Right atrium auricular region (tissue), 2 donors: ENCODE measurements at regions not wholly inside any gene's neighbourhood (a gene's known extent, or its start where the extent isn't known, plus 50 kb on each side); places are given as distances from the start of the nearest gene placed in this dataset.
"Not testable (repeated sequence)": the region's sequence is repeated elsewhere in the genome, so short reads cannot be mapped to it uniquely, and the experiment has no call there.

Experiments used
- DNase-seq: peaks from one replicate; pipeline ENCODE4 v3.0.0-alpha.2; 2019; ENCODE audit warnings: low spot score
- H3K27ac ChIP-seq, 2 donors: fragments of 200-600 bp; sonication (generic); 1 replicate in 1 of 2; 2 replicates in 1 of 2; pipeline ENCODE4 v1.5.1; 2016 to 2019
- H3K27me3 ChIP-seq, 2 donors: fragments of 200-600 bp; sonication (generic); one replicate each; pipeline versions ENCODE4 v1.5.1 to v1.6.0; 2017 to 2019
- H3K36me3 ChIP-seq: fragments of 200-600 bp; sonication (generic); one replicate; pipeline ENCODE4 v1.5.1; 2016
- H3K4me1 ChIP-seq, 2 donors: fragments of 200-600 bp; sonication (generic); one replicate each; pipeline versions ENCODE4 v1.5.1 to v1.6.0; 2017 to 2019
- H3K4me3 ChIP-seq, 2 donors: fragments of 200-600 bp; sonication (generic); 1 replicate in 1 of 2; 2 replicates in 1 of 2; pipeline ENCODE4 v1.5.1; 2017 to 2019; ENCODE audit warnings: mild to moderate bottlenecking in 1 of 2, moderate library complexity in 1 of 2
- H3K9me3 ChIP-seq, 2 donors: fragments of 200-600 bp; sonication (generic); one replicate each; pipeline ENCODE4 v1.5.1; 2019
- CTCF ChIP-seq, 2 donors: fragments of 200-600 bp; sonication (generic); IDR thresholded peaks; one replicate each; pipeline ENCODE4 v1.5.1; 2019; ENCODE audit warnings: antibody characterized with exemption in 2 of 2

- Histone ChIP-seq H3K36me3 (no peaks in the 10 kb centered on the region), H3K27ac (no peak overlapping the region), H3K27me3 (no peaks in the 10 kb centered on the region), H3K4me1 (no peaks in the 10 kb centered on the region), H3K4me3 (no peak overlapping the region), H3K9me3 (no peaks in the 10 kb centered on the region)
- DNase-seq, result no peak
- no peak for TF ChIP-seq CTCF (IDR thresholded peaks at IDR 0.05)
These were observed 111.9 kb downstream of the RAP2B start for GRCh38 chr3:153273767-153274435.

GRCh38 chr3:153274561-153274960 lies 112.5 kb downstream of the RAP2B start:
- no peak for TF ChIP-seq CTCF (IDR thresholded peaks at IDR 0.05)

GRCh38 chr3:153275514-153275913 lies 113.5 kb downstream of the RAP2B start:
- no peaks in the 10 kb centered on the region for H3K9me3 ChIP-seq
- H3K27me3 ChIP-seq, result no peaks in the 10 kb centered on the region
- TF ChIP-seq CTCF (IDR thresholded peaks at IDR 0.05), result no peak
- H3K4me3 ChIP-seq, result no peak overlapping the region
- no peaks in the 10 kb centered on the region for H3K36me3 ChIP-seq
- no peak for DNase-seq
- no peaks in the 10 kb centered on the region for H3K4me1 ChIP-seq
- H3K27ac ChIP-seq, result no peak overlapping the region

More at GRCh38 chr3:153274561-153274960, 112.5 kb downstream of the RAP2B start:
- H3K4me1 ChIP-seq, result no peaks in the 10 kb centered on the region
- H3K4me3 ChIP-seq, result no peak overlapping the region
- DNase-seq, result no peak
- H3K27ac ChIP-seq, result no peak overlapping the region
- H3K27me3 ChIP-seq, result no peaks in the 10 kb centered on the region
- H3K9me3 ChIP-seq, result no peaks in the 10 kb centered on the region
- no peaks in the 10 kb centered on the region for H3K36me3 ChIP-seq

- DNase-seq, result no peak
- no peak for TF ChIP-seq CTCF (IDR thresholded peaks at IDR 0.05)
These were observed 115.0 kb downstream of the RAP2B start for GRCh38 chr3:153277029-153277428.

GRCh38 chr3:153281236-153281997 lies 119.4 kb downstream of the RAP2B start:
- H3K27me3 ChIP-seq, DNase-seq, H3K27ac ChIP-seq, H3K4me3 ChIP-seq, H3K36me3 ChIP-seq, H3K9me3 ChIP-seq, H3K4me1 ChIP-seq: not testable (repeated sequence)

More at GRCh38 chr3:153277029-153277428, 115.0 kb downstream of the RAP2B start:
- Histone ChIP-seq H3K4me1 (no peaks in the 10 kb centered on the region), H3K36me3 (no peaks in the 10 kb centered on the region), H3K27ac (no peak overlapping the region), H3K27me3 (no peaks in the 10 kb centered on the region), H3K9me3 (no peaks in the 10 kb centered on the region), H3K4me3 (no peak overlapping the region)

GRCh38 chr3:153282355-153282754 lies 120.3 kb downstream of the RAP2B start:
- TF ChIP-seq CTCF (IDR thresholded peaks at IDR 0.05), result no peak
- Histone ChIP-seq H3K4me3 (no peak overlapping the region), H3K27ac (no peak overlapping the region), H3K9me3 (no peaks in the 10 kb centered on the region), H3K4me1 (no peaks in the 10 kb centered on the region), H3K36me3 (no peaks in the 10 kb centered on the region), H3K27me3 (no peaks in the 10 kb centered on the region)
- DNase-seq, result no peak
